IPS DF 19.7 (cell line): ENCODE measurements at regions not wholly inside any gene's neighbourhood (a gene's known extent, or its start where the extent isn't known, plus 50 kb on each side); places are given as distances from the start of the nearest gene placed in this dataset.

Experiments
- DNase-seq: peaks from one replicate; pipeline ENCODE4 v3.0.0-alpha.2; 2013; ENCODE audit warnings: low read depth, low spot score

- no peak for DNase-seq
Measured at GRCh38 chr6:113735491-113735890, 121.7 kb upstream of the MARCKS start.

GRCh38 chr6:113736978-113737377 is 120.2 kb upstream of the MARCKS start:
- DNase-seq = no peak

GRCh38 chr6:113739041-113739655 is 118.0 kb upstream of the MARCKS start:
- no peak for DNase-seq

GRCh38 chr6:113741651-113742050 is 115.5 kb upstream of the MARCKS start:
- DNase-seq = no peak

- no peak for DNase-seq
Measured at GRCh38 chr6:113742342-113742741, 114.8 kb upstream of the MARCKS start.

GRCh38 chr6:113744861-113745260 is 112.3 kb upstream of the MARCKS start:
- DNase-seq = no peak

- no peak for DNase-seq
Measured at GRCh38 chr6:113750151-113750855, 106.8 kb upstream of the MARCKS start.

- DNase-seq = no peak
Measured at GRCh38 chr6:113754291-113754690, 102.9 kb upstream of the MARCKS start.

GRCh38 chr6:113755449-113756289 is 101.5 kb upstream of the MARCKS start:
- DNase-seq = no peak

- DNase-seq = no peak
Measured at GRCh38 chr6:113756290-113756665, 100.9 kb upstream of the MARCKS start.

- no peak for DNase-seq
Measured at GRCh38 chr6:113758214-113758613, 98.9 kb upstream of the MARCKS start.

- DNase-seq = no peak
Measured at GRCh38 chr6:113758826-113759574, 98.1 kb upstream of the MARCKS start.

- no peak for DNase-seq
Measured at GRCh38 chr6:113762641-113763040, 94.5 kb upstream of the MARCKS start.

GRCh38 chr6:113763311-113763766 is 93.8 kb upstream of the MARCKS start:
- no peak for DNase-seq

- DNase-seq = no peak
Measured at GRCh38 chr6:113763876-113764275, 93.3 kb upstream of the MARCKS start.

- no peak for DNase-seq
Measured at GRCh38 chr6:113765909-113766308, 91.2 kb upstream of the MARCKS start.

GRCh38 chr6:113767985-113768384 is 89.2 kb upstream of the MARCKS start:
- no peak for DNase-seq

GRCh38 chr6:113772961-113773360 is 84.2 kb upstream of the MARCKS start:
- no peak for DNase-seq

GRCh38 chr6:113774127-113774825 is 82.9 kb upstream of the MARCKS start:
- no peak for DNase-seq

- DNase-seq = peak; percentile 95
Measured at GRCh38 chr6:113776998-113777397, 80.1 kb upstream of the MARCKS start.

- no peak for DNase-seq
Measured at GRCh38 chr6:113777601-113778000, 79.5 kb upstream of the MARCKS start.
